ENCODE measurements at regions not wholly inside any gene's neighbourhood (a gene's known extent, or its start where the extent isn't known, plus 50 kb on each side); places are given as distances from the start of the nearest gene placed in this dataset.
"Not testable (repeated sequence)": the region's sequence is repeated elsewhere in the genome, so short reads cannot be mapped to it uniquely, and the experiment has no call there.

DNA sequence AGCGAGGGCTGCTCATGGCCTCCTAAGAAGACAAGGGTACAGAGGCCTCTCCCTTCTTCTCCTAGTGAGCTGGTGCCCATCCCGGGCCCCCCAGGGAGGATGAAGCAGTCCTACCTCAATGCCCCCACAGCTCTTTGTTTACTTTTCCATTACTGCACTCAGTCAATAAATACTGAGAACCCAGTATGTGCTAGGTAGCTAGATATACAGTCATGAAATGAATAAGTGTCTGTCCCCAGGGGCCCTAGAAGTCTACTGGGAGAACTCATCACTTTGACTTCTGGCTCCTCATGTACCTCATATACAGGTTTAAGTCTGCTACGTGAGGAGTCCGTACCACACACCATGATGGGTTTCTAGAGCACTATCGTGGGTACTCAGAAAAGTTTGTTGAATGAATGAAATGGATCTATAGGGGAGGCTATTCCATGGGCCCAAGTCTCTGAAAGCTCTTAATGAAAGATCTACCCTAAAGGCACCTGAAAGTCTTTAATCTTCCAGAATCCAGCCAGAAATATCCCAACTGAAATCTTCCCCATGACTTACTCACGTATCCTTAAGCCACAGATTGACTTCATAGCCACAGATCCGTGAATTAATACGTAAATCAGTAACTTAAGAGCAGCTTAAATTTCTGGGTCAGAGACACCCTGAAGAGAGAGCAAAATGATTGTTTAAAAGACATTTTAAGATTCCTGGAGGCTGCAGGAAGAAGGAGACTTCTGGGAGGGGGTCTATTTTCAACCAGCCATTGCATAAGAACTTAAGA, 51.6 kb upstream of the POMP start:
- peaks cover 4% of the 10 kb centered on the region; the same call in 1 of the 2 replicates for H3K4me1 ChIP-seq (ENCODE audit: control insufficient read depth, insufficient read depth, low read length)

DNA sequence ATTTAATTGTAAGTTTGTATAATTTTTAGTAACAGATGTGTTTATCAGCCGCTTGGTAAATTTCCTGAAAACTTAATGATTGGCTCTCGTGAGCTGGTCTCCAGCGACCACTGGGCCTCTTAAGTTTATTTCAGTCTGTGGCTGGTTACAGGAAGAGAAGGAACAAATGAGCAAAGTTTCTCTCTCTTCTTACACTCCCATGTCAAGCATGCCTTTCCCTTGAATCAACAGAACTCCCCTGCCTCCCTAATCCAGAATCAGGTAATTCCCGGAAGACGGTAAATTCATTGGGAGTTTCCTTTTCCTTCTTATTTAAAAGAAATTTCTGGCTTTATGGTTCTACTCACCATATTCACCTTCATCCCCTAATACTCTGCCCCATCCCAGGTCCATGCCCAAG, 52.5 kb upstream of the POMP start:
- Histone ChIP-seq H3K4me1 (ENCODE audit: control insufficient read depth, insufficient read depth, low read length) (peaks cover 4% of the 10 kb centered on the region; the same call in 1 of the 2 replicates), H3K9me3 (ENCODE audit: control insufficient read depth, insufficient read depth, low read length) (no peaks in the 10 kb centered on the region), H3K9ac (ENCODE audit: low read depth, low read length) (no peak overlapping the region), H3K27ac (ENCODE audit: low read depth, low read length) (no peak overlapping the region), H3K36me3 (ENCODE audit: control insufficient read depth, insufficient read depth, low read length) (no peaks in the 10 kb centered on the region), H3K4me3 (ENCODE audit: low read depth, low read length) (no peak overlapping the region), H3K27me3 (ENCODE audit: control insufficient read depth, insufficient read depth, low read length) (no peaks in the 10 kb centered on the region)

More for the DNA sequence above, 51.6 kb upstream of the POMP start:
- no peaks in the 10 kb centered on the region for H3K27me3 ChIP-seq (ENCODE audit: control insufficient read depth, insufficient read depth, low read length)
- no peak overlapping the region for H3K27ac ChIP-seq (ENCODE audit: low read depth, low read length)
- H3K4me3 ChIP-seq (ENCODE audit: low read depth, low read length): no peak overlapping the region
- no peaks in the 10 kb centered on the region for H3K9me3 ChIP-seq (ENCODE audit: control insufficient read depth, insufficient read depth, low read length)
- no peak overlapping the region for H3K9ac ChIP-seq (ENCODE audit: low read depth, low read length)
- H3K36me3 ChIP-seq (ENCODE audit: control insufficient read depth, insufficient read depth, low read length): no peaks in the 10 kb centered on the region

DNA sequence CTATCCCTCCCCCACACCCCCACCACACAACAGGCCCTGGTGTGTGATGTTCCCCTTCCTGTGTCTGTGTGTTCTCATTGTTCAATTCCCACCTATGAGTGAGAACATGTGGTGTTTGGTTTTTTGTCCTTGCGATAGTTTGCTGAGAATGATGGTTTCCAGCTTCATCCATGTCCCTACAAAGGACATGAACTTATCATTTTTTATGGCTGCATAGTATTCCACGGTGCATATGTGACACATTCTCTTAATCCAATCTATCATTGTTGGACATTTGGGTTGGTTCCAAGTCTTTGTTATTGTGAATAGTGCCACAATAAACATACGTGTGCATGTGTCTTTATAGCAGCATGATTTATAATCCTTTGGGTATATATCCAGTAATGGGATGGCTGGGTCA, 53.8 kb upstream of the POMP start:
- H3K9ac ChIP-seq (ENCODE audit: low read depth, low read length); H3K27me3 ChIP-seq (ENCODE audit: control insufficient read depth, insufficient read depth, low read length); H3K4me3 ChIP-seq (ENCODE audit: low read depth, low read length); H3K4me1 ChIP-seq (ENCODE audit: control insufficient read depth, insufficient read depth, low read length); H3K27ac ChIP-seq (ENCODE audit: low read depth, low read length); H3K9me3 ChIP-seq (ENCODE audit: control insufficient read depth, insufficient read depth, low read length); H3K36me3 ChIP-seq (ENCODE audit: control insufficient read depth, insufficient read depth, low read length): not testable (repeated sequence)

GRCh38 chr13:28603043-28603664, 55.8 kb upstream of the POMP start:
- Histone ChIP-seq H3K9me3 (ENCODE audit: control insufficient read depth, insufficient read depth, low read length) (no peaks in the 10 kb centered on the region), H3K4me3 (ENCODE audit: low read depth, low read length) (no peak overlapping the region), H3K36me3 (ENCODE audit: control insufficient read depth, insufficient read depth, low read length) (no peaks in the 10 kb centered on the region), H3K27me3 (ENCODE audit: control insufficient read depth, insufficient read depth, low read length) (no peaks in the 10 kb centered on the region), H3K4me1 (ENCODE audit: control insufficient read depth, insufficient read depth, low read length) (peaks cover 4% of the 10 kb centered on the region; the same call in 1 of the 2 replicates), H3K9ac (ENCODE audit: low read depth, low read length) (no peak overlapping the region), H3K27ac (ENCODE audit: low read depth, low read length) (no peak overlapping the region)

DNA sequence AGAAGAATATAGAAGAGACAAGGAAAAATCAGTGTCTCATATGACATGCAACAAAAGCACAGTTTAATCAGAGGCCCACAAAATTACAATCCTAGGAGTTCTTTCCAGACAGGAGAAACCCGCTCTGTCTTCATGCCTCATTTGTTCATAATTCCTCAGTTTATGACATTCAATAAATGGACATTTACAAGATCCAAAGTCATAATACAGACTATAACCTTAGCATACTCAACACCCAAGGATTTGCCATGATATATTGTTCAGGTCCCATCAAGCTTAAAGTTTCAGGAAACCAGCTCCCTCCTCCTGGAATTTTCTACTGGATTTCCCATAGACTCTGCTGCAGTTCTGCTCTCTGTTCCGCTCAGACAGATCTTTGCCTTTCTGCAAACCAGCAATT, 56.4 kb upstream of the POMP start:
- peaks cover 4% of the 10 kb centered on the region; the same call in 1 of the 2 replicates for H3K4me1 ChIP-seq (ENCODE audit: control insufficient read depth, insufficient read depth, low read length)
- H3K9ac ChIP-seq (ENCODE audit: low read depth, low read length): no peak overlapping the region
- H3K27me3 ChIP-seq (ENCODE audit: control insufficient read depth, insufficient read depth, low read length): no peaks in the 10 kb centered on the region
- H3K9me3 ChIP-seq (ENCODE audit: control insufficient read depth, insufficient read depth, low read length): no peaks in the 10 kb centered on the region
- H3K4me3 ChIP-seq (ENCODE audit: low read depth, low read length): no peak overlapping the region
- H3K36me3 ChIP-seq (ENCODE audit: control insufficient read depth, insufficient read depth, low read length): no peaks in the 10 kb centered on the region
- no peak overlapping the region for H3K27ac ChIP-seq (ENCODE audit: low read depth, low read length)

- no peak overlapping the region for H3K27ac ChIP-seq (ENCODE audit: low read depth, low read length)
- no peak overlapping the region for H3K4me3 ChIP-seq (ENCODE audit: low read depth, low read length)
- no peaks in the 10 kb centered on the region for H3K36me3 ChIP-seq (ENCODE audit: control insufficient read depth, insufficient read depth, low read length)
- H3K9me3 ChIP-seq (ENCODE audit: control insufficient read depth, insufficient read depth, low read length): no peaks in the 10 kb centered on the region
- H3K27me3 ChIP-seq (ENCODE audit: control insufficient read depth, insufficient read depth, low read length): no peaks in the 10 kb centered on the region
- H3K9ac ChIP-seq (ENCODE audit: low read depth, low read length): no peak overlapping the region
- peaks cover 4% of the 10 kb centered on the region; the same call in 1 of the 2 replicates for H3K4me1 ChIP-seq (ENCODE audit: control insufficient read depth, insufficient read depth, low read length)
These were observed 57.3 kb upstream of the POMP start for GRCh38 chr13:28601581-28601980.

- Histone ChIP-seq H3K9ac (ENCODE audit: low read depth, low read length) (no peak overlapping the region), H3K27ac (ENCODE audit: low read depth, low read length) (no peak overlapping the region), H3K4me1 (ENCODE audit: control insufficient read depth, insufficient read depth, low read length) (no peaks in the 10 kb centered on the region), H3K36me3 (ENCODE audit: control insufficient read depth, insufficient read depth, low read length) (no peaks in the 10 kb centered on the region), H3K27me3 (ENCODE audit: control insufficient read depth, insufficient read depth, low read length) (no peaks in the 10 kb centered on the region), H3K4me3 (ENCODE audit: low read depth, low read length) (no peak overlapping the region), H3K9me3 (ENCODE audit: control insufficient read depth, insufficient read depth, low read length) (no peaks in the 10 kb centered on the region)
These were observed 61.3 kb upstream of the POMP start for GRCh38 chr13:28597641-28598040.

- Histone ChIP-seq H3K27ac (ENCODE audit: low read depth, low read length) (no peak overlapping the region), H3K9ac (ENCODE audit: low read depth, low read length) (no peak overlapping the region), H3K9me3 (ENCODE audit: control insufficient read depth, insufficient read depth, low read length) (no peaks in the 10 kb centered on the region), H3K4me3 (ENCODE audit: low read depth, low read length) (no peak overlapping the region), H3K4me1 (ENCODE audit: control insufficient read depth, insufficient read depth, low read length) (peaks cover 14% of the 10 kb centered on the region), H3K36me3 (ENCODE audit: control insufficient read depth, insufficient read depth, low read length) (no peaks in the 10 kb centered on the region), H3K27me3 (ENCODE audit: control insufficient read depth, insufficient read depth, low read length) (no peaks in the 10 kb centered on the region)
These were observed 68.5 kb upstream of the POMP start for GRCh38 chr13:28590461-28590860.

- H3K9ac ChIP-seq (ENCODE audit: low read depth, low read length): no peak overlapping the region
- H3K4me1 ChIP-seq (ENCODE audit: control insufficient read depth, insufficient read depth, low read length): peaks cover 29% of the 10 kb centered on the region
- no peaks in the 10 kb centered on the region for H3K27me3 ChIP-seq (ENCODE audit: control insufficient read depth, insufficient read depth, low read length)
- no peaks in the 10 kb centered on the region for H3K36me3 ChIP-seq (ENCODE audit: control insufficient read depth, insufficient read depth, low read length)
- no peak overlapping the region for H3K27ac ChIP-seq (ENCODE audit: low read depth, low read length)
- no peaks in the 10 kb centered on the region for H3K9me3 ChIP-seq (ENCODE audit: control insufficient read depth, insufficient read depth, low read length)
- H3K4me3 ChIP-seq (ENCODE audit: low read depth, low read length): no peak overlapping the region
These were observed 70.6 kb upstream of the POMP start for GRCh38 chr13:28588296-28588695.

DNA sequence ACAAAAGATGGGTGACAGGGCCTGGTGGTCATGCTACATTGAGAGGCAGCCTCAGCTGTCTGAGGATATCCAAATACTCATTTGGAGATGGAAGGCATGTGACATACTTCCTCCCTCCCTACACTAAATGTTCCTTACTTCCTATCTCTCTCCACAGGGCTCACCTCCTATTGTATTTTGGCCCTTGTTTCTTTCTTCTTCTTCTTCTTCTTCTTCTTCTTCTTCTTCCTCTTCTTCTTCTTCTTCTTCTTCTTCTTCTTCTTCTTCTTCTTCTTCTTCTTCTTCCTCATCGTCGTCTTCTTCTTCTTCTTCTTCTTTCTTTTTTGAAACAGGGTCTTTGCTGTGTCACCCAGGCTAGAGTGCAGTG, 71.8 kb upstream of the POMP start:
- Histone ChIP-seq H3K4me1 (ENCODE audit: control insufficient read depth, insufficient read depth, low read length) (peaks cover 40% of the 10 kb centered on the region), H3K4me3 (ENCODE audit: low read depth, low read length) (no peak overlapping the region; the same call in 1 of the 2 replicates), H3K27me3 (ENCODE audit: control insufficient read depth, insufficient read depth, low read length) (no peaks in the 10 kb centered on the region), H3K36me3 (ENCODE audit: control insufficient read depth, insufficient read depth, low read length) (no peaks in the 10 kb centered on the region), H3K27ac (ENCODE audit: low read depth, low read length) (peak overlapping the region; percentile 30), H3K9ac (ENCODE audit: low read depth, low read length) (no peak overlapping the region), H3K9me3 (ENCODE audit: control insufficient read depth, insufficient read depth, low read length) (no peaks in the 10 kb centered on the region)

DNA sequence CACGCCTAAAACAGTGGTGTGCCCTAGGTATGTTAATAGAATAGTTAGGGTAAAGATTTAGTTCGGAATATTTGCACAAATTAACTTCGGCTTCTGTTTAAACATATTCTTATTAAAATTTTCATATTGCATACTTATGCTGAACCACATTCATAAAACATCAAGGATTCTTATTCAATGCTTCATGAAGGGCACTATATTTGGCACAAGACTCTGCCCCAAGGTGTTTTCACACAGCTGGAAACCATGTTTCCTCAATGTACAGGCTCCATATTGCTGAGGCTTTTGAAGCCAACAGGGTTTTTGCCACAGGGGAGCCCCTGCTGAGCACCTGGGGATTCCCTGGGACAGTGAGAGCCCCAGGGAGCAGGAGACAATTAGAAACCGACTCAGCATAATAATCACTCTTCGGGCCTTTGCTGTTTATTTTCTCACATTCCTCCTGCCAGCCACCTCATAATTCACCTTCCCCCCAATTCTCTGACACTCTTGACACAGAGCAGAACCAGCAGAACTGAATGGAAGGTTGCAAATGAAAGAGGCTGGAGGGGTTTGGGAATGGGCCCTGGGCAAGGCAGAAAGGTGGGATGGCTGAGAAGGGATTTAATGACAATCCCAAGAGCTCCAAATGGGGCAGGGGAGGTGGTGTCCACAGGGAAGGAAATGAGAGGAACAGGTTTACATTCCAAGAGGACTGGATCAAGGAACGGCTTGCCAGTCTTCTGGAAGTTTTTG, 72.3 kb upstream of the POMP start:
- no peak overlapping the region; the same call in 1 of the 2 replicates for H3K4me3 ChIP-seq (ENCODE audit: low read depth, low read length)
- peaks cover 42% of the 10 kb centered on the region for H3K4me1 ChIP-seq (ENCODE audit: control insufficient read depth, insufficient read depth, low read length)
- H3K36me3 ChIP-seq (ENCODE audit: control insufficient read depth, insufficient read depth, low read length): no peaks in the 10 kb centered on the region
- H3K27me3 ChIP-seq (ENCODE audit: control insufficient read depth, insufficient read depth, low read length): no peaks in the 10 kb centered on the region
- H3K27ac ChIP-seq (ENCODE audit: low read depth, low read length): peak overlapping the region; percentile 30
- H3K9me3 ChIP-seq (ENCODE audit: control insufficient read depth, insufficient read depth, low read length): no peaks in the 10 kb centered on the region
- H3K9ac ChIP-seq (ENCODE audit: low read depth, low read length): no peak overlapping the region

Measured in HUES48 (cell line).